ENCODE measurements at regions not wholly inside any gene's neighbourhood (a gene's known extent, or its start where the extent isn't known, plus 50 kb on each side); places are given as distances from the start of the nearest gene placed in this dataset.

GRCh38 chr17:22462461-22462860 lies 770.1 kb downstream of the KCNJ18 start:
- no peak for ATAC-seq
- Mint-ChIP-seq H3K27ac (no peak overlapping the region), H3K27me3 (no peaks in the 10 kb centered on the region), H3K4me3 (no peak overlapping the region), H3K4me1 (ENCODE audit: low read depth in 2 of 2) (no peaks in the 10 kb centered on the region), H3K9me3 (peaks cover 37% of the 10 kb centered on the region), H3K36me3 (peaks cover 11% of the 10 kb centered on the region)
- no peak for DNase-seq (ENCODE audit: low spot score)

- peaks cover 37% of the 10 kb centered on the region for H3K9me3 Mint-ChIP-seq
- DNase-seq (ENCODE audit: low spot score) = no peak
- H3K36me3 Mint-ChIP-seq = peaks cover 11% of the 10 kb centered on the region
- no peak overlapping the region for H3K27ac Mint-ChIP-seq
- no peak overlapping the region for H3K4me3 Mint-ChIP-seq
- no peaks in the 10 kb centered on the region for H3K27me3 Mint-ChIP-seq
- no peaks in the 10 kb centered on the region for H3K4me1 Mint-ChIP-seq (ENCODE audit: low read depth in 2 of 2)
- ATAC-seq = no peak
Observed at GRCh38 chr17:22463110-22463850, 771.0 kb downstream of the KCNJ18 start.

- Mint-ChIP-seq H3K9me3 (peaks cover 34% of the 10 kb centered on the region), H3K4me1 (ENCODE audit: low read depth in 2 of 2) (no peaks in the 10 kb centered on the region), H3K27ac (no peak overlapping the region), H3K36me3 (peaks cover 11% of the 10 kb centered on the region), H3K27me3 (no peaks in the 10 kb centered on the region), H3K4me3 (no peak overlapping the region)
- DNase-seq (ENCODE audit: low spot score) = no peak
- ATAC-seq = no peak
Observed at GRCh38 chr17:22464041-22464440, 771.7 kb downstream of the KCNJ18 start.

- Mint-ChIP-seq H3K9me3 (peaks cover 29% of the 10 kb centered on the region), H3K36me3 (peaks cover 15% of the 10 kb centered on the region), H3K4me1 (ENCODE audit: low read depth in 2 of 2) (no peaks in the 10 kb centered on the region), H3K27ac (no peak overlapping the region), H3K4me3 (no peak overlapping the region), H3K27me3 (no peaks in the 10 kb centered on the region)
- ATAC-seq (no peak), DNase-seq (ENCODE audit: low spot score) (no peak)
Observed at GRCh38 chr17:22467720-22468119, 775.4 kb downstream of the KCNJ18 start.

GRCh38 chr17:22469101-22469880 lies 777.0 kb downstream of the KCNJ18 start:
- ATAC-seq (no peak), DNase-seq (ENCODE audit: low spot score) (no peak)
- Mint-ChIP-seq H3K9me3 (peaks cover 14% of the 10 kb centered on the region), H3K27me3 (no peaks in the 10 kb centered on the region), H3K27ac (no peak overlapping the region), H3K36me3 (peaks cover 8% of the 10 kb centered on the region), H3K4me3 (no peak overlapping the region), H3K4me1 (ENCODE audit: low read depth in 2 of 2) (no peaks in the 10 kb centered on the region)

- Mint-ChIP-seq H3K4me1 (ENCODE audit: low read depth in 2 of 2) (no peaks in the 10 kb centered on the region), H3K27me3 (no peaks in the 10 kb centered on the region), H3K9me3 (peaks cover 11% of the 10 kb centered on the region), H3K27ac (no peak overlapping the region), H3K36me3 (peaks cover 8% of the 10 kb centered on the region), H3K4me3 (no peak overlapping the region)
- ATAC-seq (no peak), DNase-seq (ENCODE audit: low spot score) (no peak)
Observed at GRCh38 chr17:22469941-22470340, 777.6 kb downstream of the KCNJ18 start.

- DNase-seq (ENCODE audit: low spot score) (no peak), ATAC-seq (no peak)
- Mint-ChIP-seq H3K4me1 (ENCODE audit: low read depth in 2 of 2) (no peaks in the 10 kb centered on the region), H3K27me3 (no peaks in the 10 kb centered on the region), H3K9me3 (peaks cover 13% of the 10 kb centered on the region), H3K4me3 (no peak overlapping the region), H3K27ac (no peak overlapping the region), H3K36me3 (peaks cover 8% of the 10 kb centered on the region)
Observed at GRCh38 chr17:22470411-22471175, 778.3 kb downstream of the KCNJ18 start.

GRCh38 chr17:22484826-22485225 lies 792.5 kb downstream of the KCNJ18 start:
- no peak overlapping the region for H3K27ac Mint-ChIP-seq
- no peak overlapping the region for H3K4me3 Mint-ChIP-seq
- H3K27me3 Mint-ChIP-seq = no peaks in the 10 kb centered on the region
- no peak for DNase-seq (ENCODE audit: low spot score)
- no peak for ATAC-seq
- no peaks in the 10 kb centered on the region for H3K4me1 Mint-ChIP-seq (ENCODE audit: low read depth in 2 of 2)
- H3K36me3 Mint-ChIP-seq = peaks cover 6% of the 10 kb centered on the region
- H3K9me3 Mint-ChIP-seq = peaks cover 18% of the 10 kb centered on the region

GRCh38 chr17:22490399-22490798 lies 798.1 kb downstream of the KCNJ18 start:
- H3K4me3 Mint-ChIP-seq = no peak overlapping the region
- DNase-seq (ENCODE audit: low spot score) = no peak
- no peaks in the 10 kb centered on the region for H3K4me1 Mint-ChIP-seq (ENCODE audit: low read depth in 2 of 2)
- H3K27ac Mint-ChIP-seq = no peak overlapping the region
- H3K9me3 Mint-ChIP-seq = peaks cover 14% of the 10 kb centered on the region
- no peak for ATAC-seq
- no peaks in the 10 kb centered on the region for H3K27me3 Mint-ChIP-seq
- peaks cover 6% of the 10 kb centered on the region for H3K36me3 Mint-ChIP-seq

GRCh38 chr17:22492331-22492730 lies 800.0 kb downstream of the KCNJ18 start:
- H3K27ac Mint-ChIP-seq = no peak overlapping the region
- H3K9me3 Mint-ChIP-seq = peaks cover 14% of the 10 kb centered on the region
- ATAC-seq = no peak
- no peak for DNase-seq (ENCODE audit: low spot score)
- H3K4me3 Mint-ChIP-seq = no peak overlapping the region
- H3K36me3 Mint-ChIP-seq = peaks cover 4% of the 10 kb centered on the region
- H3K27me3 Mint-ChIP-seq = no peaks in the 10 kb centered on the region
- H3K4me1 Mint-ChIP-seq (ENCODE audit: low read depth in 2 of 2) = no peaks in the 10 kb centered on the region

GRCh38 chr17:22496450-22496849 lies 804.1 kb downstream of the KCNJ18 start:
- no peak overlapping the region for H3K4me3 Mint-ChIP-seq
- ATAC-seq = no peak

GRCh38 chr17:22503322-22503899 lies 811.1 kb downstream of the KCNJ18 start:
- Mint-ChIP-seq H3K27me3 (no peaks in the 10 kb centered on the region), H3K9me3 (peaks cover 15% of the 10 kb centered on the region), H3K4me1 (ENCODE audit: low read depth in 2 of 2) (no peaks in the 10 kb centered on the region), H3K36me3 (peaks cover 11% of the 10 kb centered on the region), H3K27ac (no peak overlapping the region), H3K4me3 (no peak overlapping the region)
- DNase-seq (ENCODE audit: low spot score) = no peak
- no peak for ATAC-seq

More at GRCh38 chr17:22496450-22496849, 804.1 kb downstream of the KCNJ18 start:
- Mint-ChIP-seq H3K9me3 (peaks cover 30% of the 10 kb centered on the region), H3K27ac (no peak overlapping the region), H3K27me3 (no peaks in the 10 kb centered on the region), H3K36me3 (peaks cover 15% of the 10 kb centered on the region), H3K4me1 (ENCODE audit: low read depth in 2 of 2) (no peaks in the 10 kb centered on the region)
- no peak for DNase-seq (ENCODE audit: low spot score)

- no peak overlapping the region for H3K27ac Mint-ChIP-seq
- no peak overlapping the region for H3K4me3 Mint-ChIP-seq
- H3K27me3 Mint-ChIP-seq = no peaks in the 10 kb centered on the region
- no peaks in the 10 kb centered on the region for H3K36me3 Mint-ChIP-seq
- H3K9me3 Mint-ChIP-seq = peaks cover 9% of the 10 kb centered on the region
- no peak for DNase-seq (ENCODE audit: low spot score)
- ATAC-seq = no peak
- no peaks in the 10 kb centered on the region for H3K4me1 Mint-ChIP-seq (ENCODE audit: low read depth in 2 of 2)
Observed at GRCh38 chr17:22505660-22506059, 813.3 kb downstream of the KCNJ18 start.
